ENCODE measurements at regions not wholly inside any gene's neighbourhood (a gene's known extent, or its start where the extent isn't known, plus 50 kb on each side); places are given as distances from the start of the nearest gene placed in this dataset.

- Histone ChIP-seq H3K27ac (ENCODE audit: low read depth, low read length) (no peak overlapping the region), H3K36me3 (ENCODE audit: insufficient read depth, low read length) (no peaks in the 10 kb centered on the region), H4K20me1 (ENCODE audit: insufficient read depth, low read length) (no peaks in the 10 kb centered on the region), H2AFZ (ENCODE audit: low read depth, low read length) (no peak overlapping the region), H3K9me3 (ENCODE audit: insufficient read depth, low read depth, low read length) (no peaks in the 10 kb centered on the region), H3K4me1 (ENCODE audit: insufficient read depth, low read length) (no peaks in the 10 kb centered on the region), H3K4me2 (ENCODE audit: low read length) (no peak overlapping the region), H3K4me3 (ENCODE audit: insufficient read depth, low read depth, low read length) (no peak overlapping the region), H3K79me2 (ENCODE audit: insufficient read depth, low read length) (no peaks in the 10 kb centered on the region), H3K9ac (ENCODE audit: low read length) (no peak overlapping the region), H3K27me3 (ENCODE audit: insufficient read depth, low read length) (no peaks in the 10 kb centered on the region)
- FAIRE-seq = no peak
- TF ChIP-seq CTCF (IDR thresholded peaks at IDR 0.05; ENCODE audit: insufficient read depth, low read depth, low read length) (no peak), EZH2 (IDR thresholded peaks at IDR 0.05; ENCODE audit: insufficient read depth, low read length) (no peak)
- no peak for DNase-seq (ENCODE audit: low read depth)
- Mint-ChIP-seq H3K36me3 (ENCODE audit: low read depth, unreplicated experiment) (no peaks in the 10 kb centered on the region), H3K27ac (ENCODE audit: unreplicated experiment) (no peak overlapping the region), H3K4me3 (ENCODE audit: unreplicated experiment) (no peak overlapping the region), H3K9me3 (ENCODE audit: unreplicated experiment) (no peaks in the 10 kb centered on the region), H3K4me1 (ENCODE audit: low read depth, unreplicated experiment) (peaks cover 4% of the 10 kb centered on the region), H3K27me3 (ENCODE audit: low read depth, unreplicated experiment) (no peaks in the 10 kb centered on the region)
Measured at GRCh38 chr7:120186688-120187087, 86.3 kb upstream of the KCND2 start.

GRCh38 chr7:120189623-120190022 is 83.4 kb upstream of the KCND2 start:
- no peak overlapping the region for H3K27ac Mint-ChIP-seq (ENCODE audit: unreplicated experiment)
- H3K9me3 ChIP-seq (ENCODE audit: insufficient read depth, low read depth, low read length) = no peaks in the 10 kb centered on the region
- H2AFZ ChIP-seq (ENCODE audit: low read depth, low read length) = no peak overlapping the region
- H3K36me3 Mint-ChIP-seq (ENCODE audit: low read depth, unreplicated experiment) = no peaks in the 10 kb centered on the region
- no peaks in the 10 kb centered on the region for H3K9me3 Mint-ChIP-seq (ENCODE audit: unreplicated experiment)
- H3K4me3 ChIP-seq (ENCODE audit: insufficient read depth, low read depth, low read length) = no peak overlapping the region
- H3K27me3 ChIP-seq (ENCODE audit: insufficient read depth, low read length) = no peaks in the 10 kb centered on the region
- peaks cover 4% of the 10 kb centered on the region for H3K4me1 Mint-ChIP-seq (ENCODE audit: low read depth, unreplicated experiment)
- DNase-seq (ENCODE audit: low read depth) (no peak), FAIRE-seq (no peak)
- no peaks in the 10 kb centered on the region for H3K27me3 Mint-ChIP-seq (ENCODE audit: low read depth, unreplicated experiment)
- H3K27ac ChIP-seq (ENCODE audit: low read depth, low read length) = no peak overlapping the region
- no peak overlapping the region for H3K4me3 Mint-ChIP-seq (ENCODE audit: unreplicated experiment)
- no peaks in the 10 kb centered on the region for H3K36me3 ChIP-seq (ENCODE audit: insufficient read depth, low read length)
- no peaks in the 10 kb centered on the region for H3K79me2 ChIP-seq (ENCODE audit: insufficient read depth, low read length)
- no peaks in the 10 kb centered on the region for H4K20me1 ChIP-seq (ENCODE audit: insufficient read depth, low read length)
- no peak overlapping the region for H3K9ac ChIP-seq (ENCODE audit: low read length)
- TF ChIP-seq EZH2 (IDR thresholded peaks at IDR 0.05; ENCODE audit: insufficient read depth, low read length) = no peak
- no peak overlapping the region for H3K4me2 ChIP-seq (ENCODE audit: low read length)
- H3K4me1 ChIP-seq (ENCODE audit: insufficient read depth, low read length) = no peaks in the 10 kb centered on the region

GRCh38 chr7:120190109-120190508 is 82.9 kb upstream of the KCND2 start:
- Histone ChIP-seq H3K27me3 (ENCODE audit: insufficient read depth, low read length) (no peaks in the 10 kb centered on the region), H3K4me3 (ENCODE audit: insufficient read depth, low read depth, low read length) (no peak overlapping the region), H3K27ac (ENCODE audit: low read depth, low read length) (no peak overlapping the region), H3K4me1 (ENCODE audit: insufficient read depth, low read length) (no peaks in the 10 kb centered on the region), H4K20me1 (ENCODE audit: insufficient read depth, low read length) (no peaks in the 10 kb centered on the region), H3K9ac (ENCODE audit: low read length) (no peak overlapping the region), H3K79me2 (ENCODE audit: insufficient read depth, low read length) (no peaks in the 10 kb centered on the region), H3K4me2 (ENCODE audit: low read length) (no peak overlapping the region), H2AFZ (ENCODE audit: low read depth, low read length) (no peak overlapping the region), H3K36me3 (ENCODE audit: insufficient read depth, low read length) (no peaks in the 10 kb centered on the region), H3K9me3 (ENCODE audit: insufficient read depth, low read depth, low read length) (no peaks in the 10 kb centered on the region)
- Mint-ChIP-seq H3K4me3 (ENCODE audit: unreplicated experiment) (no peak overlapping the region), H3K27ac (ENCODE audit: unreplicated experiment) (no peak overlapping the region), H3K36me3 (ENCODE audit: low read depth, unreplicated experiment) (no peaks in the 10 kb centered on the region), H3K27me3 (ENCODE audit: low read depth, unreplicated experiment) (no peaks in the 10 kb centered on the region), H3K4me1 (ENCODE audit: low read depth, unreplicated experiment) (peaks cover 4% of the 10 kb centered on the region), H3K9me3 (ENCODE audit: unreplicated experiment) (no peaks in the 10 kb centered on the region)
- TF ChIP-seq EZH2 (IDR thresholded peaks at IDR 0.05; ENCODE audit: insufficient read depth, low read length) (no peak), CTCF (IDR thresholded peaks at IDR 0.05; ENCODE audit: insufficient read depth, low read depth, low read length) (no peak)
- FAIRE-seq = no peak
- no peak for DNase-seq (ENCODE audit: low read depth)

Measured in astrocyte (in vitro differentiated cells and primary cell).